H1 (cell line): ENCODE measurements at regions not wholly inside any gene's neighbourhood (a gene's known extent, or its start where the extent isn't known, plus 50 kb on each side); places are given as distances from the start of the nearest gene placed in this dataset.

Experiments
- CTCF ChIA-PET: fragments of 300-600 bp; sonication (Branson Sonifier 250); formaldehyde crosslinking; loops from one replicate; lab custom pipeline; 2021; ENCODE audit not compliant: partially characterized antibody; lab: Charles Lee
- POLR2A ChIA-PET: fragments of 300-600 bp; sonication (Branson Sonifier 250); formaldehyde crosslinking; loops from one replicate; lab custom pipeline; 2021; ENCODE audit warnings: inconsistent platforms; ENCODE audit not compliant: partially characterized antibody; lab: Charles Lee
- DNase-seq, 2 experiments: peaks; one replicate each; pipeline versions ENCODE4 v3.0.0 to v3.0.0-alpha.2; 2010 to 2022; ENCODE audit warnings: low spot score in 2 of 2, low read depth in 1 of 2, mixed read lengths in 1 of 2
- FAIRE-seq: peaks from 2 replicates; lab custom pipeline; 2011; peaks lifted over from hg19 to GRCh38; lab: Jason Lieb, UNC
- H2AFZ ChIP-seq: 2 replicates; pipeline ENCODE4 v1.8.1; 2012; ENCODE audit warnings: low read length, inconsistent platforms
- H2AK5ac ChIP-seq: 2 replicates; pipeline ENCODE4 v1.6.1; 2013; ENCODE audit warnings: low read depth, low read length
- H2BK120ac ChIP-seq: replicated peaks from 2 replicates; pipeline ENCODE3; 2013; ENCODE audit warnings: low read depth, low read length, inconsistent platforms
- H2BK12ac ChIP-seq: 2 replicates; pipeline ENCODE4 v1.6.1; 2013; ENCODE audit warnings: low read depth, low read length
- H2BK15ac ChIP-seq: 2 replicates; pipeline ENCODE4 v1.6.1; 2013; ENCODE audit warnings: low read length
- H2BK20ac ChIP-seq: 2 replicates; pipeline ENCODE4 v1.6.1; 2013; ENCODE audit warnings: low read length
- H2BK5ac ChIP-seq: 2 replicates; pipeline ENCODE4 v1.6.1; 2013; ENCODE audit warnings: low read depth, low read length
- H3K14ac ChIP-seq: 2 replicates; pipeline ENCODE4 v1.6.1; 2013; ENCODE audit warnings: inconsistent platforms; ENCODE audit not compliant: insufficient read length
- H3K18ac ChIP-seq: 2 replicates; pipeline ENCODE4 v1.6.1; 2013; ENCODE audit warnings: low read length; ENCODE audit errors: extremely low read depth
- H3K23ac ChIP-seq: 2 replicates; pipeline ENCODE4 v1.6.1; 2013; ENCODE audit warnings: inconsistent platforms; ENCODE audit not compliant: insufficient read length
- H3K23me2 ChIP-seq: 2 replicates; pipeline ENCODE4 v1.6.1; 2013; ENCODE audit warnings: low read depth, low read length
- H3K27ac ChIP-seq: 2 replicates; pipeline ENCODE4 v1.6.1; 2011; ENCODE audit warnings: low read depth, low read length, inconsistent platforms
- H3K27me3 ChIP-seq, 4 experiments: replicated peaks in 1 of 4; 1 replicate in 1 of 4; 2 replicates in 3 of 4; pipeline versions ENCODE4 v1.6.1 to v1.8.1; 2011 to 2013; ENCODE audit warnings: low read length in 3 of 4, mild to moderate bottlenecking in 3 of 4, inconsistent platforms in 2 of 4, mixed read lengths in 2 of 4, moderate library complexity in 1 of 4; ENCODE audit not compliant: control insufficient read depth in 3 of 4, insufficient read depth in 3 of 4; ENCODE audit errors: extremely low read depth in 1 of 4
- H3K36me3 ChIP-seq, 4 experiments: 2 replicates each; pipeline versions ENCODE4 v1.6.1 to v1.8.1; 2011 to 2013; ENCODE audit warnings: mild to moderate bottlenecking in 4 of 4, low read length in 3 of 4, moderate library complexity in 2 of 4, control low read depth in 1 of 4, inconsistent platforms in 1 of 4; ENCODE audit not compliant: insufficient read depth in 4 of 4, control insufficient read depth in 2 of 4
- H3K4ac ChIP-seq: replicated peaks from 2 replicates; pipeline ENCODE3; 2013; ENCODE audit warnings: low read length, low read depth, mixed read lengths, inconsistent platforms; ENCODE audit not compliant: insufficient read length
- H3K4me1 ChIP-seq, 4 experiments: replicated peaks in 1 of 4; 1 replicate in 1 of 4; 2 replicates in 3 of 4; pipeline versions ENCODE4 v1.6.1 to v1.8.1; 2011 to 2013; ENCODE audit warnings: low read length in 3 of 4, inconsistent platforms in 2 of 4, mixed read lengths in 1 of 4; ENCODE audit not compliant: insufficient read depth in 4 of 4, control insufficient read depth in 3 of 4
- H3K4me2 ChIP-seq, 2 experiments: 2 replicates each; pipeline versions ENCODE4 v1.6.1 to v1.8.1; 2011 to 2013; ENCODE audit warnings: low read depth in 2 of 2, low read length in 2 of 2, control low read depth in 1 of 2, inconsistent platforms in 1 of 2, mild to moderate bottlenecking in 1 of 2; ENCODE audit not compliant: insufficient read depth in 1 of 2
- H3K4me3 ChIP-seq, 4 experiments: fragments of 200-600, 300-600 bp in 1 of 4; sonication (generic), shearing (Covaris generic), sonication (Bioruptor Twin) in 1 of 4; 2 replicates each; pipeline versions ENCODE4 v1.5.1 to v1.8.1; 2011 to 2016; ENCODE audit warnings: low read length in 4 of 4, low read depth in 3 of 4, control low read depth in 2 of 4, inconsistent platforms in 2 of 4, mild to moderate bottlenecking in 2 of 4, mixed read lengths in 1 of 4, moderate library complexity in 1 of 4; ENCODE audit not compliant: insufficient read depth in 2 of 4; ENCODE audit errors: extremely low read depth in 1 of 4
- H3K56ac ChIP-seq: replicated peaks from 2 replicates; pipeline ENCODE3; 2013; ENCODE audit warnings: low read depth, mild to moderate bottlenecking, mixed read lengths, low read length, inconsistent platforms; ENCODE audit not compliant: insufficient read length
- H3K79me1 ChIP-seq: 2 replicates; pipeline ENCODE4 v1.6.1; 2013; ENCODE audit warnings: low read depth, low read length, control low read depth
- H3K79me2 ChIP-seq, 2 experiments: 2 replicates each; pipeline versions ENCODE4 v1.6.1 to v1.8.1; 2012 to 2013; ENCODE audit warnings: low read length in 2 of 2, mild to moderate bottlenecking in 2 of 2, inconsistent platforms in 1 of 2; ENCODE audit not compliant: insufficient read depth in 2 of 2, control insufficient read depth in 1 of 2
- H3K9ac ChIP-seq, 4 experiments: replicated peaks in 1 of 4; 1 replicate in 1 of 4; 2 replicates in 3 of 4; pipeline versions ENCODE4 v1.6.1 to v1.8.1; 2011 to 2013; ENCODE audit warnings: low read depth in 3 of 4, low read length in 3 of 4, control low read depth in 2 of 4, mild to moderate bottlenecking in 2 of 4, moderate library complexity in 2 of 4, inconsistent platforms in 1 of 4; ENCODE audit errors: extremely low read depth in 1 of 4
- H3K9me3 ChIP-seq, 2 experiments: 2 replicates each; pipeline versions ENCODE4 v1.6.1 to v1.8.1; 2012 to 2013; ENCODE audit warnings: mild to moderate bottlenecking in 2 of 2, moderate library complexity in 2 of 2, control low read depth in 1 of 2, inconsistent platforms in 1 of 2, low read depth in 1 of 2, low read length in 1 of 2, mixed read lengths in 1 of 2; ENCODE audit not compliant: insufficient read depth in 2 of 2
- H4K20me1 ChIP-seq, 2 experiments: replicated peaks in 1 of 2; 2 replicates each; pipeline versions ENCODE3 to v1.8.1; 2011 to 2013; ENCODE audit warnings: inconsistent platforms in 2 of 2, low read length in 2 of 2, mild to moderate bottlenecking in 1 of 2; ENCODE audit not compliant: insufficient read depth in 2 of 2, control insufficient read depth in 1 of 2
- H4K5ac ChIP-seq: 2 replicates; pipeline ENCODE4 v1.6.1; 2013; ENCODE audit warnings: low read length, low read depth, mixed read lengths, inconsistent platforms; ENCODE audit not compliant: insufficient read length
- H4K8ac ChIP-seq: 2 replicates; pipeline ENCODE4 v1.8.0; 2013; ENCODE audit warnings: mild to moderate bottlenecking, moderate library complexity, low read length, inconsistent platforms; ENCODE audit not compliant: insufficient read depth; ENCODE audit errors: extremely low read depth
- H4K91ac ChIP-seq: replicated peaks from 2 replicates; pipeline ENCODE3; 2013; ENCODE audit warnings: low read length, mixed read lengths, inconsistent platforms; ENCODE audit not compliant: insufficient read length
- BCL11A ChIP-seq, 2 experiments: IDR thresholded peaks; one replicate each; pipeline ENCODE4 v1.6.1; 2011; ENCODE audit warnings: low read depth in 2 of 2, low read length in 2 of 2, mild to moderate bottlenecking in 2 of 2
- CEBPB ChIP-seq: IDR thresholded peaks from 2 replicates; pipeline ENCODE4 v1.6.1; 2012; ENCODE audit warnings: low read depth, low read length
- CHD1 ChIP-seq: IDR thresholded peaks from 2 replicates; pipeline ENCODE4 v1.6.1; 2012; ENCODE audit warnings: low read depth, low read length, improper control_type of control experiment
- CHD2 ChIP-seq: IDR thresholded peaks from 2 replicates; pipeline ENCODE4 v1.6.1; 2012; ENCODE audit warnings: low read length, improper control_type of control experiment
- CREB1 ChIP-seq: IDR thresholded peaks from 2 replicates; pipeline ENCODE4 v1.6.1; 2012; ENCODE audit warnings: inconsistent platforms
- CTBP2 ChIP-seq: IDR thresholded peaks from 2 replicates; pipeline ENCODE4 v1.7.0; 2011; ENCODE audit warnings: borderline replicate concordance, mild to moderate bottlenecking, moderate library complexity, mixed read lengths, low read length; ENCODE audit not compliant: insufficient read depth, insufficient read length
- GABPA ChIP-seq: IDR thresholded peaks from 2 replicates; pipeline ENCODE4 v1.6.1; 2011; ENCODE audit warnings: mild to moderate bottlenecking, low read length, moderate library complexity, borderline replicate concordance; ENCODE audit not compliant: insufficient read depth
- HDAC2 ChIP-seq, 2 experiments: fragments of 300-600 bp in 1 of 2; sonication (generic) in 1 of 2; IDR thresholded peaks; 2 replicates each; pipeline ENCODE4 v1.6.1; 2011 to 2012; ENCODE audit warnings: low read depth in 2 of 2, low read length in 2 of 2, mild to moderate bottlenecking in 2 of 2, moderate library complexity in 2 of 2, borderline replicate concordance in 1 of 2, inconsistent platforms in 1 of 2
- KDM4A ChIP-seq: IDR thresholded peaks from one replicate; pipeline ENCODE4 v1.7.1; 2012; ENCODE audit warnings: low read depth, mild to moderate bottlenecking, moderate library complexity, low read length, inconsistent platforms; ENCODE audit not compliant: severe bottlenecking
- POLR2AphosphoS5 ChIP-seq: IDR thresholded peaks from 2 replicates; pipeline ENCODE4 v1.6.1; 2011; ENCODE audit warnings: low read depth, low read length
- RNF2 ChIP-seq: fragments of 200-900, 300-1000 bp; sonication (generic); IDR thresholded peaks from 2 replicates; pipeline ENCODE4 v1.7.1; 2016; ENCODE audit warnings: borderline replicate concordance, low read depth, mild to moderate bottlenecking, antibody characterized with exemption, low read length; ENCODE audit not compliant: poor library complexity, severe bottlenecking; ENCODE audit errors: missing control alignments
- SRF ChIP-seq: IDR thresholded peaks from 2 replicates; pipeline ENCODE4 v1.6.1; 2011; ENCODE audit warnings: mild to moderate bottlenecking, low read depth, low read length, moderate library complexity
- SUZ12 ChIP-seq: fragments of 200-600 bp; sonication (generic); IDR thresholded peaks from 2 replicates; pipeline ENCODE4 v1.6.1; 2012; ENCODE audit warnings: mild to moderate bottlenecking, inconsistent platforms, low read length, moderate library complexity, mixed read lengths
- YY1 ChIP-seq: IDR thresholded peaks from 2 replicates; pipeline ENCODE4 v1.6.1; 2011; ENCODE audit warnings: low read depth, mild to moderate bottlenecking, low read length
- WGBS, 2 experiments: shearing (Covaris generic) in 1 of 2; methylation state at CpG; one replicate each; pipeline versions ENCODE4 v1.1.6 to v1.1.7; 2013 to 2015; ENCODE audit warnings: low lambda C conversion rate in 2 of 2, mixed read lengths in 2 of 2, inconsistent platforms in 1 of 2, low coverage in 1 of 2, missing lambda C conversion rate in 1 of 2; ENCODE audit not compliant: insufficient replicate concordance in 2 of 2, insufficient coverage in 1 of 2, insufficient read length in 1 of 2; ENCODE audit errors: extremely low coverage in 1 of 2, missing lambda C conversion rate in 1 of 2; 5-methylcytosine and 5-hydroxymethylcytosine counted together
- TF ChIP-seq, protein P1 (sequence below): IDR thresholded peaks from 2 replicates; pipeline ENCODE4 v1.6.1; 2011; ENCODE audit warnings: low read depth, mild to moderate bottlenecking, low read length; ENCODE audit not compliant: insufficient read depth

DNA sequence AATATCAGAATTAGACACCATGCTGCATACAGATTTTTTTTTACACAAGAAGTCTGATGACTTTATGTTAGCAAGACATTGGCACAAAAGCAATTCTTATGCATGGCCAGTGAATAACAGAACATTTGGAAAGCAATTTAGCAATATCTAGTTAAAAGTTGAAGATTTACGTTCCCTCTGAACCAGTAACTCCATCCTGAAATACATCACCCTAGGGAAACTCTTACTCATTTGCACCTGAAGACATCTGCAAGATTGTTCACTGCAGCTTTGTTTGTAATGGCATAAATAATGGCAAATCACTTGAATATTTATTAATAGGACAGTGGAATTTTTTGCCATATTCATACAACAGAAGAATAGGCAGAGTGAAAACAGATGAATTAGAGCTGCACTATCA, 670.0 kb upstream of the NOVA1 start:
- no peak overlapping the region for H2AFZ ChIP-seq
- no peaks in the 10 kb centered on the region for H3K36me3 ChIP-seq
- DNase-seq (no peak), FAIRE-seq (no peak)
- no peak overlapping the region for H2BK5ac ChIP-seq
- no peak overlapping the region for H3K9ac ChIP-seq
- H4K8ac ChIP-seq: no peak overlapping the region
- no peak overlapping the region for H4K91ac ChIP-seq
- no peak overlapping the region for H3K4me2 ChIP-seq
- H3K9me3 ChIP-seq: no peaks in the 10 kb centered on the region
- H3K56ac ChIP-seq: no peak overlapping the region
- ChIA-PET CTCF (no interaction called here), POLR2A (no interaction called here)
- no peaks in the 10 kb centered on the region for H3K27me3 ChIP-seq
- no peak overlapping the region for H2BK12ac ChIP-seq
- H3K79me1 ChIP-seq: no peaks in the 10 kb centered on the region
- no peaks in the 10 kb centered on the region for H4K20me1 ChIP-seq
- H2AK5ac ChIP-seq: no peak overlapping the region
- no peak overlapping the region for H3K23ac ChIP-seq
- no peaks in the 10 kb centered on the region for H3K4me1 ChIP-seq
- H3K79me2 ChIP-seq: no peaks in the 10 kb centered on the region
- H3K14ac ChIP-seq: no peak overlapping the region
- no peak overlapping the region for H2BK120ac ChIP-seq
- no peaks in the 10 kb centered on the region for H3K23me2 ChIP-seq
- no peak overlapping the region for H3K4ac ChIP-seq
- no peak overlapping the region for H3K18ac ChIP-seq
- WGBS, 2 experiments: 94% methylated on average over 1 of the region's 1 CpG; no CpG with 5 or more reads in 1 of the 2 experiments
- no peak overlapping the region for H2BK20ac ChIP-seq
- no peak overlapping the region for H3K4me3 ChIP-seq
- H2BK15ac ChIP-seq: no peak overlapping the region
- H3K27ac ChIP-seq: no peak overlapping the region
- no peak overlapping the region for H4K5ac ChIP-seq
- TF ChIP-seq BCL11A (IDR thresholded peaks at IDR 0.05; ENCODE audit: low read depth in 2 of 2, low read length in 2 of 2) (no peak), GABPA (no peak), POLR2AphosphoS5 (no peak), SUZ12 (no peak), SRF (no peak), YY1 (no peak), KDM4A (no peak), RNF2 (no peak), CEBPB (no peak), CTBP2 (no peak), CREB1 (no peak), HDAC2 (IDR thresholded peaks at IDR 0.05; ENCODE audit: borderline replicate concordance in 1 of 2, low read depth in 2 of 2, low read length in 2 of 2) (no peak), CHD1 (no peak), CHD2 (no peak)
- TF ChIP-seq, protein P1, sequence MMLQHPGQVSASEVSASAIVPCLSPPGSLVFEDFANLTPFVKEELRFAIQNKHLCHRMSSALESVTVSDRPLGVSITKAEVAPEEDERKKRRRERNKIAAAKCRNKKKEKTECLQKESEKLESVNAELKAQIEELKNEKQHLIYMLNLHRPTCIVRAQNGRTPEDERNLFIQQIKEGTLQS: no peak
